ENCODE measurements at regions not wholly inside any gene's neighbourhood (a gene's known extent, or its start where the extent isn't known, plus 50 kb on each side); places are given as distances from the start of the nearest gene placed in this dataset.
"Not testable (repeated sequence)": the region's sequence is repeated elsewhere in the genome, so short reads cannot be mapped to it uniquely, and the experiment has no call there.

DNA sequence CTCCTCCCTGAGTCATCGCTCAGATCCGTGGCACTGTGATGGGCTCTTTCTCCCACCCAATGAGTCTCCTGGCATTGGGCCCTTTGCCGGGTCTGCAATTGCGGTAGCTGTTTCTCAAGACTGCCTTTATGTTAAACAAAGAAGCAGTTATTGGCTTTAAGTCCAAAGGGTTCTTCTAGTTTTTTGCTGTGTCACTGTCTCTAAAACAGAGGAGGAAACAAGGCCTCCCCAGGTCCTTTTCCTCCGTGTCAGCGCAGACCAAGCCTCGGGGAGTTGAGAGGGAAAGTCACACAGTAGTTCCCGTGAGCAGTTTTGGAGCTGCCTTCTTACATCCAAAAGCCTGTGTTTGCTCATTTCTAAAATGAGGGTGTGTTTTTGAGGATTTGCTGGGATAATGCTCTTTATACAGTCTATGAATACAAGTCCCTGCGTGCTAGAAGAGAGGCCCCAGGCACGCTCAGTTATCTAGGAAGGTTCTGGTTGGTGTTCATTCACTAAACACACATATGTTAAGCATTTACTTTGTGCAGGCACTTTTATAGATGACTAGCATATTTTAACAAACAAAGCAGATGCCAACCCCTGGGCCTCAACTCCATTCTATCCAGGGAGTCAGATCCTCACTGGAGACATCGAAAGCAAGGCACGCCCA, 126.0 kb upstream of the PZP start:
- peak; percentile 13 for DNase-seq

DNA sequence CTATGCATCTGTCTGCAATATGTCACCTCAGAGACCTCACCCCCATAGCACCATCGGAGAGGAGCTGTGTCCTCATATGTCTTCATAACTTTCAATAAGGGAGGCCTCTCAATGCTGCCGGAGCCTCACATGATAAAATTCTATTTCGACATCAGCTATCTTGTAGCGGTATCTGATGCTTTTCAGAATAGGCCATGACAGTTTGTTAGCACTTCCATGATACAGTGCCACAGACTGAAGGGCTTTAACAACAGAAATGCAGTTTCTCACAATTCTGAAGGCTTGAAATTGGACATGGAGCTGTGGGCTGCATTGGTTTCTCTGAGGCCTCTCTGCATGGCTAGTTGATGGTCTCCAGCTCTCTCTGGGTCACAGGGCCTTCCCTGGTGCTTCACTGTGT, 125.0 kb upstream of the PZP start:
- DNase-seq, result peak; percentile 14

DNA sequence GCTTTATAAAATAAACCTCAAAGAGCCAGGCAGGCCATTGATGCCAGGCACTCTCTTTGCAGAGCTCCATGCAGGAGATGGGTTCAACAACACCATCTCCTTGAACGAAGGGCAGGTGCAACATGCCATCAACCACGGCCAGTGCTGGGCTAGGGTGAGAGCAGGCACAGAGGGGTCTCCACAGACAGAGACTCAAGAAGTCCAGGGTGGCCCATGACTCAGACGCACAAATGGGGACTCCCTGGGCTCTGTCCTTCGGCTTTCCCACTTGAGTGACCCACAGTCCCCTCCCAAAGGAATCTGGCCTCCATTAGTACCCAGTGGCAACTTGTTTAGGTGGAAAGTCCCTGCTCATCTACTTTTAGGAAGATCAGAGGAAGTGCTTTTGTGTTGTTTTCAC, 124.4 kb upstream of the PZP start:
- no peak for DNase-seq

GRCh38 chr12:9331218-9331626, 123.0 kb upstream of the PZP start:
- peak; percentile 75 for DNase-seq

DNA sequence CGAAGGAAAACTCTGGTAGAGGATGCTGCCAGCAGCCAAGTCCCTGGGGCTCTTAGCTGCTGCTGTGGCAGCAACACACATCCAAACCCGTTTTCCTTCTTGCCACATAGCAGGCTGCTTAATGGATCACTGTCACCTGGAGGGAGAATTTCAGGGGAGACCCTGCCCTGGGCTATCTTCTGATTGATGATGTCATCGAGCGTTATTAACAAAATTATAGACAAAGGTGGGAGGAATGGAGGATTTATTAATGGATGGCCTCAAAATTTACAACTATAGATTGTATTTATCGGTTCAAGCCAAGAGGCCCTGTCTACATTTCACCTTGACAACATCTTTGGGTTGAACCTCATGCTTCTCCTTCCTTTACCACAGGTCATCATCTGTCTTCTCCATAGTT, 120.8 kb upstream of the PZP start:
- DNase-seq, result no peak

- DNase-seq, result no peak
Observed at GRCh38 chr12:9328065-9328464, 119.9 kb upstream of the PZP start.

GRCh38 chr12:9327320-9327719, 119.1 kb upstream of the PZP start:
- DNase-seq, result no peak

DNA sequence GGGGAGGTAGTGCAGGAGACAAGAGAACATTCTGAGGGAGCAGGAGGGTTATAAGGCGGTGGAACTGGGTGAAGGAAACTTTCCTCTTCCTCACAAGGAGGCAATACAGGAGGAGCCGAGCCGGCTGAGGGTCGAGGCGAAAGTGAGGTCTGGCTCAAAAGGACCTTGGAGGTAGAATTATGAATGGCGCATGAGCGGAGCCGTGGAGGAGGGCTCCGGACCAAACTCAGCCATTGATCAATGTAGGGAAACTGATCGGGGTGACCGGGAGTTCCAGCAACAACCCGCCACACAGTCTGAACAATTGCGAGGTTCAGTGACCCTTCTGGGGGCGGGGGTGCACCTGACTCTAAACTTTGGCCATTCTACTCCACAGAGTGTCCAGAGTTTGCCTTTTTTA, 118.7 kb upstream of the PZP start:
- DNase-seq, result not testable (repeated sequence)

DNA sequence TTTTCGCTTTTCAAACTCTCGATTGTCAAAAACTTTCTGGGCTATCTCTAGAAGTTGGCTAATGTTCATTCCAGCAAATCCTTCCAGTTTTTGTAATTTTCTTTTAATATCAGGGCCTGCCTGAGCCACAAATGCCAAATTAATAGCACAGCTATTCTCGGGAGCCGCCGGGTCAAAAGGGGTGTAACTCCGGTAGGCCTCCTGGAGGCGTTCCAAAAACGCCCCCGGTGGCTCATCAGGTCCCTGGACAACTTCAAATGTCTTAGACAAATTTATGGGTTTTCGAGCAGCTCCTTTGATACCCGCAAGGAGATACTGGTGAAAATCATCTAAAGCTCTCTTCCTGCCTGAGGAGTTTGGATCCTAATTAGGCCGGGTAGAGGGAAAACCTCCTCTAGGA, 117.9 kb upstream of the PZP start:
- DNase-seq, result no peak

DNA sequence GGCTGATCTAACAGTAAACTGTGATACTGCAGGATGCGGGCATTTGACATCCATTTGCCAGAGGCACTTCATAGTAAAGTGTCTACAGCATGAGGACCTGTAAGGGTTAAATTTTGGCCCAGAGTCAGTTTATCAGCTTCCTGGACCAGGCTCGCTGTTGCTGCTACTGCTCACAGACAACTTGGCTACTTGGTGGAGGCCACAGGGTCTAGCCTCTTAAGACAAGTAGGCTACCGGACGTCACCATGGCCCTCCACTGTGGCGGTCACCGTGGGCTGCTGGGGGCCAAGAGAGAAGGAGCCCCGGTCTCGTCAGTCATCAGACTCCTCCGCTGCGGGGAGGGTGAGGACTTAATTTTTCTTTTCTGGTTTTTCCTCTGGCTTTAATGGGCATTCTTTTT, 117.3 kb upstream of the PZP start:
- DNase-seq, result no peak

GRCh38 chr12:9324782-9325181, 116.6 kb upstream of the PZP start:
- DNase-seq, result no peak

- no peak for DNase-seq
Observed at GRCh38 chr12:9323144-9323681, 115.0 kb upstream of the PZP start.

DNA sequence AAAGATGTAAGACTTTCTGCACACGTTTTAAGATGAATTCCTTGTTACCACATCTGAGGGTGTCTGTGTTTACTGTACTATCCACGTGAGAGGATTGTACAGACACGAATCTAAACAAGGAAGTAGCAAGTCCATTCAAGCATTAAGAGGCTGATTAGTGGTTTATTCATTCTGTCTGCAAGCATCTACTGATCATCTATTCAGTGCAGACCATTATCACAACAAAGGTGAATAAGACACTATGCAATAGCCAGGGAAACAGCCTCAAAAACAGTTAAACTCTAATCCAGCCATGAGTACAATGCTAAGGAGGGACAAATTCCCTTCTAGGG, 111.6 kb upstream of the PZP start:
- no peak for DNase-seq

- DNase-seq, result no peak
Observed at GRCh38 chr12:9319044-9319841, 111.0 kb upstream of the PZP start.

DNA sequence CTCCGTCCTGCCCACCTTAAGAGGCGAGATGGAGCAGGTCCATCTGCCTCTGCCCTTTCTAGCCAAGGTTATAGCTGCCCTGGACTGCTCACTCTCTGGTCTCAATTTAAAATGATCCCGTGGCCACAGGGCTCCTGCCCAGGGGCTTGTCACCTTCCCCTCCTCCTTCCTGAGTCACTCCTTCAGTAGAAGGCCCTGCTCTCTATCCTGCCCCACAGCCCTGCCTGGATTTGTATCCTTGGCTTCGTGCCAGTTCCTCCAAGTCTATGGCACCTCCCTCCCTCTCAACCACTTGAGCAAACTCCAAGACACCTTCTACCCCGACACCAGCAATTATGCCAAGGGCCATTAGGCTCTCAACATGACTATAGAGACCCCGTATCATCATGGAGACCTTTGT, 105.3 kb upstream of the PZP start:
- DNase-seq, result not testable (repeated sequence)

DNA sequence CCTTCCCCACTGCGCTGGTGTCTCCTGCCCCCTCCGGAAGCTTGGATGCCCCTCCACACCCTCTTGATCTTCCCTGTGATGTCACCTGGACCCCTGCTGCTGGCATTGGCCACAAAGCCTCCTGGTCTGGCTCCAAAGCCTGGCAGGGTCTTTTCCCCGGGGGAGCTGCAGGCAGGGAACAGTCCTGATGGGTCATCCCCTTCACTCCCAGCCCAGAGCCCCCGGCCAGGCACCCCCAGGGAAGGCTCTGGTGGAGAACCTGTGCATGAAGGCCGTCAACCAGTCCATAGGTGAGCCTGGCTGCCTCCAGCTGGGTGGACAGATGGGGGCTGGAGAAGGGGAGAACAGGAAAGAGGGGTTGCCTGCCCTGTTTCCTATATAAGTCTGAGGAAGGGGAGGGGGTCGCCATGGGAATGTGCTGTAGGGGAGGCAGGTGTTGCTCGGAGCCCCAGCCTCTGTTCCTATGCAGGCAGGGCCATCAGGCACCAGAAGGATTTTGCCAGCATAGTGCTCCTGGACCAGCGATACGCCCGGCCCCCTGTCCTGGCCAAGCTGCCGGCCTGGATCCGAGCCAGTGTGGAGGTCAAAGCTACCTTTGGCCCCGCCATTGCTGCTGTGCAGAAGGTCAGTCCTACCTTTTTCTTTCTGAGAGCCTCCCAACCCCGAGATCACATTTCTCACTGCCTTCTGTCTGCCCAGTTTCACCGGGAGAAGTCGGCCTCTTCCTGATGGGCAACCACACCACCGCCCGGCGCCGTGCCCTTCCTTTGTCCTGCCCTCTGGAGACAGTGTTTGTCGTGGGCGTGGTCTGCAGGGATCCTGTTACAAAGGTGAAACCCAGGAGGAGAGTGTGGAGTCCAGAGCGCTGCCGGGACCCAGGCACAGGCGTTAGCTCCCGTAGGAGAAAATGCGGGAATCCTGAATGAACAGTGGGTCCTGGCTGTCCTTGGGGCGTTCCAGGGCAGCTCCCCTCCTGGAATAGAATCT, 104.5 kb upstream of the PZP start:
- not testable (repeated sequence) for DNase-seq

DNA sequence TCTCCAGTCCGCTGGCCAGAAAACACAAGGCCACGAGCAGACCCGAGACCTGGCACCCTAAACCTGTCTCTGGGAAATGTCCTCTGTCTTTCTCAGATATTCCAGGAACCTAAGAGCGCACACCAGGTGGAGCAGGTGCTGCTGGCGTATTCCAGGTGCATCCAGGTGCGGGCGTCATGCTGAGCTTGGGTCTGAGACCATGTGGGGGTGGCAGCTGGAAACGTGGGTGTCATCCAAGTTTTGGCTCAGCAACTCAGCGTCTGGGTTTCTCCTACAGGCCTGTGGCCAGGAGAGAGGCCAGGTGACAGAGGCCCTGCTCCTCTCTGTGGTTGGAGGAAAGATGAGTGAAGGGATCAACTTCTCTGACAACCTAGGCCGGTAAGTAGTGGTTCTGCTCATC, 103.3 kb upstream of the PZP start:
- DNase-seq, result not testable (repeated sequence)

GRCh38 chr12:9310645-9311044, 102.5 kb upstream of the PZP start:
- not testable (repeated sequence) for DNase-seq

DNA sequence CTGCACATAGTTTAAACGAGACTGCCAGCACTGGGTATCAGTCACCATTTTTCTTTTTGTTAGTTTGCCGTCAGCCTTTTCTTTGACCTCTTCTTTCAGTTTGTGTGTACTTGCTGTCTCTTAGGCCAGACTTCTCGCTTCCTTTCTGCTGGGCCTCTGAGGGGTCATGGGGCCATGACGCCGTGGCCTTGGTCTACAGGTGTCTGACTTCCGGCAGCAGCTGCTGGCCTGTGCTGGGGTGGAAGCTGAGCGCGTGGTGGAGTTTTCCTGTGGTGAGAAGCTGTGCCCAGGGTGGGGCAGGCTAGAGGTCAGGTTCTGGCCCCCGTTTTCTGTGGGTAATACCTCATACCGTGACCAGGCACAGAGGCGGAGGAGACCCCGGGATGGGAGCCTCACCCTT, 101.6 kb upstream of the PZP start:
- DNase-seq, result not testable (repeated sequence)

- DNase-seq, result not testable (repeated sequence)
Observed at GRCh38 chr12:9308745-9309144, 100.5 kb upstream of the PZP start.

DNA sequence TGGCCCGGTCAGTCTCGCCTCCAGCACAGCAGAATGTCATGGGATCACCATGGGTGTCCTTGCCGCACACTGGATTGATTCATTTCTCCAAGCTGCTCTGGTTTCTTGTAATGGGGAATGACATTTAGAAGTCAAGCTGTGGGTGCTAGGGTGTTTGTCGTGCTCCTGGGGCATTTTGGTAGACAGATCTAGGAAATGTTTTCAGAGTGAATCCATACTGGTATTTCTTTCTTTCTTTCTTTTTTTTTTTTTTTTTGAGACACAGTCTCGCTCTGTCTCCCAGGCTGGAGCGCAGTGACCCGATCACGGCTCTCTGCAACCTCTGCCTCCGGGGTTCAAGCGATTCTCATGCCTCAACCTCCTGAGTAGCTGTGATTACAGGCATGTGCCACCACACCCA, 100.0 kb upstream of the PZP start:
- DNase-seq, result not testable (repeated sequence)

DNA sequence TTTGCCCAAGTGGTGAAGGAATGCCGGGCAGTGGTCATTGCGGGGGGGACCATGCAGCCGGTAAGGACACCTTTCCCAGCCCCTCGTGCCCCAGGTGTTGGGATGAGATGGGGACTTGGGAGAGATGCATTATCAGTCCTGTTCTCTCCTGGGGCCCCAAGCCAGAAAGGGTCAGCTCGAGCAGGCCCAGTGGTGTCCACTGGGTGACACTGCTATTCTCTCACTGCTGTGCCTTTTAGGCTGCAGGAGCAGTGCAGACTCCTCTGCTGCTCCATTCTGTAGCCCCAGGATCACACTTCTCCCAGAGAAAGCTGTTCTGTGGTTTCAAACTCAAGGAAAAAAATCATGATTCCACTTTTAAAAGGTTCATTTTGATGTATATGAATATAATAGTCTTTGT, 99.1 kb upstream of the PZP start:
- not testable (repeated sequence) for DNase-seq

DNA sequence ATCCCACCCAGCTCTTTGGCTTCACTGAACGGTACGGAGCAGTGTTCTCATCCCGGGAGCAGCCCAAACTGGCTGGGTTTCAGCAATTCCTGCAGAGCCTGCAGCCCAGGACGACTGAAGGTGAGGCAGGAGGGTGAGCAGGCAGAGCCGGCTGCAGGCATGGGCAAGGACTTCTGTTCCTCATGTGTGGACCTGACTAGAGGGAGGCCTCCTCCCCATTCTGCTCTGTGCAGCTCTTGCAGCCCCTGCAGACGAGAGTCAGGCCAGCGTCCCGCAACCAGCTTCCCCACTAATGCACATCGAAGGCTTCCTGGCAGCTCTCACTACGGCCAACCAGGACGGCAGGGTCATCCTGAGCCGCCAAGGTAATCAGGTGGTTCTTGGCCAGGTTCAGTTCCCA, 97.8 kb upstream of the PZP start:
- DNase-seq, result not testable (repeated sequence)

All from suppressor macrophage treated with lipopolysaccharide for 4 hours (primary cell).